ENCODE measurements at regions not wholly inside any gene's neighbourhood (a gene's known extent, or its start where the extent isn't known, plus 50 kb on each side); places are given as distances from the start of the nearest gene placed in this dataset.
"Not testable (repeated sequence)": the region's sequence is repeated elsewhere in the genome, so short reads cannot be mapped to it uniquely, and the experiment has no call there.

DNA sequence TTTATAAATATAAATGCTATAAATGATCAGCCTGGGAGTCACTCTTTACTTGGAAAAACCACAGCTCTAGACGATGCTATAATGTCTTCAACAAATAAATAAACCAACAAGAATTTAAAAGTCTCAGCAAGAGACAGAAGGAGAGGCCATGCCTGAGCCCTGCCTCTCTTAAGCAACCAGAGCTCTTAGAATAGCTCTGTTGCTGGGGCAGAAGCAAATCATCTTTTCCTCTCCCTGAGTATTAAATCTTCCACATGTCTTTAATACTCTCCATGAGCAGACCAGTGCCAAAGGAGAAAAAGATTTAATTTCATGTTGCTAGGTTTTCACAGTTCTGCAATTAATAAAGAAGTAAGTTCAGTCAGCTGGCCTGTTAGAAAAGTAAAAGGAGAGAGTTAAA, 408.0 kb upstream of the SLC30A5 start:
- Histone ChIP-seq H3K27me3 (no peaks in the 10 kb centered on the region), H3K9me3 (peaks cover 0 to 2% (median 0%) of the 10 kb centered on the region in 3 donors), H3K27ac (no peak overlapping the region), H3K4me1 (no peaks in the 10 kb centered on the region), H3K36me3 (no peaks in the 10 kb centered on the region), H3K4me3 (no peak overlapping the region)
- no peak for TF ChIP-seq EP300 (IDR thresholded peaks at IDR 0.05)
- TF ChIP-seq, protein P1, sequence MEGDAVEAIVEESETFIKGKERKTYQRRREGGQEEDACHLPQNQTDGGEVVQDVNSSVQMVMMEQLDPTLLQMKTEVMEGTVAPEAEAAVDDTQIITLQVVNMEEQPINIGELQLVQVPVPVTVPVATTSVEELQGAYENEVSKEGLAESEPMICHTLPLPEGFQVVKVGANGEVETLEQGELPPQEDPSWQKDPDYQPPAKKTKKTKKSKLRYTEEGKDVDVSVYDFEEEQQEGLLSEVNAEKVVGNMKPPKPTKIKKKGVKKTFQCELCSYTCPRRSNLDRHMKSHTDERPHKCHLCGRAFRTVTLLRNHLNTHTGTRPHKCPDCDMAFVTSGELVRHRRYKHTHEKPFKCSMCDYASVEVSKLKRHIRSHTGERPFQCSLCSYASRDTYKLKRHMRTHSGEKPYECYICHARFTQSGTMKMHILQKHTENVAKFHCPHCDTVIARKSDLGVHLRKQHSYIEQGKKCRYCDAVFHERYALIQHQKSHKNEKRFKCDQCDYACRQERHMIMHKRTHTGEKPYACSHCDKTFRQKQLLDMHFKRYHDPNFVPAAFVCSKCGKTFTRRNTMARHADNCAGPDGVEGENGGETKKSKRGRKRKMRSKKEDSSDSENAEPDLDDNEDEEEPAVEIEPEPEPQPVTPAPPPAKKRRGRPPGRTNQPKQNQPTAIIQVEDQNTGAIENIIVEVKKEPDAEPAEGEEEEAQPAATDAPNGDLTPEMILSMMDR (IDR thresholded peaks at IDR 0.05) = no peak
- no peak for TF ChIP-seq POLR2A (IDR thresholded peaks at IDR 0.05)
- TF ChIP-seq POLR2AphosphoS5 (IDR thresholded peaks at IDR 0.05) = no peak
- no peak for ATAC-seq
- 33 to 38% methylated on average over 1 of the region's 1 CpG for WGBS, 2 donors (ENCODE audit: low coverage in 1 of 2)

DNA sequence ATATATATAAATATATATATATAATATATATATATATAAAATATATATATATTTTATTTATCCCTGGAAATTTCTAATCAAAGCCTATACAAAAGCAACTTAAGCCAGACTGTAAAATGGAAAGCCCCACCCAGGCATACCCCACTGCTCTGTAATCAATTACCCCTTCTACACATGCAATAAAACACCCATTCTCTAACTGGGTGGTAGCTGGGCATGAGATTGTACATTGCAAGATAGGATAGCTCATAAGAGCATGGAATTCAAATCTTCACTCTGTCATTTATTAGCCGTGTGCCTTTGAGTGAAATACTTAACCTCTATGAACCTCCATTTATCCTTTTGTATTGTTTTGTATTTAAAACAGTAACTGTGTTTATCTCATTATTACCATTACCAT, 405.3 kb upstream of the SLC30A5 start:
- no peaks in the 10 kb centered on the region for H3K27me3 ChIP-seq
- no peaks in the 10 kb centered on the region for H3K36me3 ChIP-seq
- no peak for ATAC-seq
- TF ChIP-seq POLR2AphosphoS5 (IDR thresholded peaks at IDR 0.05) (no peak), POLR2A (IDR thresholded peaks at IDR 0.05) (no peak), EP300 (IDR thresholded peaks at IDR 0.05) (no peak)
- TF ChIP-seq, protein P1 (IDR thresholded peaks at IDR 0.05) = no peak
- WGBS, 2 donors (ENCODE audit: low coverage in 1 of 2) = 70 to 87% methylated on average over 1 of the region's 1 CpG
- no peaks in the 10 kb centered on the region for H3K4me1 ChIP-seq
- H3K4me3 ChIP-seq = no peak overlapping the region
- no peak overlapping the region for H3K27ac ChIP-seq
- peaks cover 0 to 8% (median 0%) of the 10 kb centered on the region in 3 donors for H3K9me3 ChIP-seq

DNA sequence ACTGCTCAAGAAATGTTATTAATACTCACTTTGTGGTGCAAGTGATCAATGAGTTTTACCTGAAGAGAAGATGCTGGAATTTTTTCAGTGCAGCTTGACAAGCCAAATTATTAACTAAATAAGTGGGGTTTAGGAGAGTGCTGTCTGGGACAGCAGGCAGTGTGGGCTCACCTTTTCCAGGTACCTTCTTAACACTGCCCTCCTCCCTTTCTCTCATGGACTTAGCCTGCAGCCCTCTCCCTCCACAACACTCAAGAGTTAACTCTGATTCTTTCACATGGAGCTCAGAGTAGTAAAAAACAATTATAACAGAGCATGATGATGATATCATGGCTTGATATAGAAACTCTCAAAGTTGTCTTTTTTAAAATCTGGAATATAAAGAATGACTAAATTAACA, 404.8 kb upstream of the SLC30A5 start:
- H3K4me3 ChIP-seq = no peak overlapping the region
- H3K4me1 ChIP-seq = no peaks in the 10 kb centered on the region
- H3K36me3 ChIP-seq = no peaks in the 10 kb centered on the region
- peaks cover 0 to 8% (median 0%) of the 10 kb centered on the region in 3 donors for H3K9me3 ChIP-seq
- no peaks in the 10 kb centered on the region for H3K27me3 ChIP-seq
- TF ChIP-seq EP300 (IDR thresholded peaks at IDR 0.05) = no peak
- no peak for TF ChIP-seq POLR2A (IDR thresholded peaks at IDR 0.05)
- no peak for TF ChIP-seq POLR2AphosphoS5 (IDR thresholded peaks at IDR 0.05)
- TF ChIP-seq, protein P1 (IDR thresholded peaks at IDR 0.05) = no peak
- no peak overlapping the region for H3K27ac ChIP-seq
- no peak for ATAC-seq

DNA sequence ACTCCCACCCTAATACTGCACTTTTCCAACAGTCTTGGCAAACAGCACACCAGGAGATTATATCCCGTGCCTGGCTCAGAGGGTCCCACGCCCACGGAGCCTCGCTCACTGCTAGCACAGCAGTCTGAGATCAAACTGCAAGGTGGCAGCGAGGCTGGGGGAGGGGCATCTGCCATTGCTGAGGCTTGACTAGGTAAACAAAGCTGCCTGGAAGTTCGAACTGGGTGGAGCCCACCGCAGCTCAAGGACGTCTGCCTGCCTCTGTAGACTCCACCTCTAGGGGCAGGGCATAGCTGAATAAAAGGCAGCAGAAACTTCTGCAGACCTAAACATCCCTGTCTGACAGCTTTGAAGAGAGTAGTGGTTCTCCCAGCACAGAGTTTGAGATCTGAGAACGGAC, 401.9 kb upstream of the SLC30A5 start:
- not testable (repeated sequence) for H3K36me3 ChIP-seq, H3K4me3 ChIP-seq, H3K4me1 ChIP-seq, ATAC-seq, H3K9me3 ChIP-seq, H3K27ac ChIP-seq, H3K27me3 ChIP-seq
- WGBS, 2 donors (ENCODE audit: low coverage in 1 of 2) = 20% methylated on average over 1 of the region's 9 CpGs; no CpG with 5 or more reads in 1 of the 2 donors

DNA sequence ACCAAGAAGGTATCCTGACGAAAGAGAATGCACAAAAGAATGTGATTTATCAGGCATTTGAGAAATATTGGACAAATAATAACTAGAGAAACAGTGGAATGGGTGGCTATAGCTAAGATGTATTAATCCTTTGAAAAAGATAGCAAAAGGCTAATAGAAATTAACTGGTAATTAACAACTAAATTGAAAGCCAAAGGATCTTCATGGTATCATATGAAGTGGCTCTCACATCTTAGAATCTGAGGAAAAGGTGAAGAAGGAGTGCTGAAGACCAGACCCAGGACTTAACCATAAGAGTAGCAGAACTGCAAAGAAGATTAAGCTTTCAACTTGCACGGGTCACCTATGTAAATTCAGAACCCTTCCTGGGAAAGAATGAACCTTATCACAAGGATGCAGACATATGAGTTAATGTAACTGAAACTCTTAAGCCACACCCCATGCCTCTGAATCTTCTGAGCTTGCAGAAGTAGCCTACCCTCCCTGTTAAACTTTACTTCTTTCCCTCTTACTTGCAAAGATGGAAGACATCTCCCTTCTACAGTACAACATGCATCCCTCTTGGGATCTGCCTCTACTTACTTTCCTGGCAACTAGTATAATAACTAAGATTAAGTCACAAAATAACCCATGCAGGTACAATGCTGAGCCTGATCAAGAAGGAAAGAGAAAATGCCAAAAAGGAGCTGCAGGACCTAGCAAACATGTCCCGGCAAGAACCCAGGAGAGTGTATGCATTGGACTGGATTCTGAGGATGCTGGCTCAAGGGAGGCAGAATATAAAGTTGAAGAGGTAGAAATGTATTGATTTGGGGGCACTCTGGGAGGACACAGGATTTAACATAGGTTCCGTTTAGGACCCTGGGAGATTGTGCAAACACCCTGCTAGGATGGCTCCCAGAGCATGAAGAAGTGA, 395.5 kb upstream of the SLC30A5 start:
- no peak for TF ChIP-seq EP300 (IDR thresholded peaks at IDR 0.05)
- no peak for TF ChIP-seq POLR2A (IDR thresholded peaks at IDR 0.05)
- no peak for TF ChIP-seq POLR2AphosphoS5 (IDR thresholded peaks at IDR 0.05)
- TF ChIP-seq, protein P1 (IDR thresholded peaks at IDR 0.05) = no peak
- no peaks in the 10 kb centered on the region for H3K9me3 ChIP-seq
- H3K4me1 ChIP-seq = no peaks in the 10 kb centered on the region
- no peaks in the 10 kb centered on the region for H3K36me3 ChIP-seq
- H3K27me3 ChIP-seq = no peaks in the 10 kb centered on the region
- no peak overlapping the region for H3K4me3 ChIP-seq
- no peak for ATAC-seq
- H3K27ac ChIP-seq = no peak overlapping the region
- WGBS, 2 donors (ENCODE audit: low coverage in 1 of 2) = 81 to 94% methylated on average over 3 to 4 of the region's 4 CpGs

Measured in gastroesophageal sphincter (tissue), 4 donors.